Stimulated activated naive CD8-positive, alpha-beta T cell treated with anti-CD3 and anti-CD28 coated beads, Interleukin-15, amount 100 ng/mL, for 72 hours (primary cell): ENCODE measurements at regions not wholly inside any gene's neighbourhood (a gene's known extent, or its start where the extent isn't known, plus 50 kb on each side); places are given as distances from the start of the nearest gene placed in this dataset.

ENCODE experiments used
- ATAC-seq: fragments of 150-1000 bp; cut with Tn5 transposase; 2 replicates; pipeline ENCODE4 v1.10.0; 2021; ENCODE audit warnings: mild to moderate bottlenecking, moderate library complexity
- DNase-seq, 2 donors: peaks; one replicate each; pipeline ENCODE4 v3.0.0; 2021 to 2022
- H3K27ac Mint-ChIP-seq, 2 donors: one replicate each; pipeline ENCODE4 v1.8.0; 2022; ENCODE audit warnings: mild to moderate bottlenecking in 2 of 2, mixed read lengths in 2 of 2, moderate library complexity in 2 of 2
- H3K27me3 Mint-ChIP-seq: one replicate; pipeline ENCODE4 v1.8.0; 2022; ENCODE audit warnings: mixed read lengths
- H3K4me1 Mint-ChIP-seq: one replicate; pipeline ENCODE4 v1.8.0; 2022; ENCODE audit warnings: mild to moderate bottlenecking, mixed read lengths
- H3K4me3 Mint-ChIP-seq, 2 donors: one replicate each; pipeline ENCODE4 v1.8.0; 2022; ENCODE audit warnings: mild to moderate bottlenecking in 2 of 2, mixed read lengths in 2 of 2, moderate library complexity in 1 of 2
- H3K9me3 Mint-ChIP-seq, 2 donors: one replicate each; pipeline ENCODE4 v1.8.0; 2022; ENCODE audit warnings: mixed read lengths in 2 of 2

- no peaks in the 10 kb centered on the region for H3K9me3 Mint-ChIP-seq
- H3K4me3 Mint-ChIP-seq: no peak overlapping the region
- H3K27ac Mint-ChIP-seq: peak overlapping the region in 1 of 2 donors; percentile 22
- DNase-seq (no peak), ATAC-seq (no peak)
- peaks cover 15% of the 10 kb centered on the region for H3K4me1 Mint-ChIP-seq
- no peaks in the 10 kb centered on the region for H3K27me3 Mint-ChIP-seq
Observed at GRCh38 chr6:110033101-110033500, 55.0 kb downstream of the GPR6 start.

DNA sequence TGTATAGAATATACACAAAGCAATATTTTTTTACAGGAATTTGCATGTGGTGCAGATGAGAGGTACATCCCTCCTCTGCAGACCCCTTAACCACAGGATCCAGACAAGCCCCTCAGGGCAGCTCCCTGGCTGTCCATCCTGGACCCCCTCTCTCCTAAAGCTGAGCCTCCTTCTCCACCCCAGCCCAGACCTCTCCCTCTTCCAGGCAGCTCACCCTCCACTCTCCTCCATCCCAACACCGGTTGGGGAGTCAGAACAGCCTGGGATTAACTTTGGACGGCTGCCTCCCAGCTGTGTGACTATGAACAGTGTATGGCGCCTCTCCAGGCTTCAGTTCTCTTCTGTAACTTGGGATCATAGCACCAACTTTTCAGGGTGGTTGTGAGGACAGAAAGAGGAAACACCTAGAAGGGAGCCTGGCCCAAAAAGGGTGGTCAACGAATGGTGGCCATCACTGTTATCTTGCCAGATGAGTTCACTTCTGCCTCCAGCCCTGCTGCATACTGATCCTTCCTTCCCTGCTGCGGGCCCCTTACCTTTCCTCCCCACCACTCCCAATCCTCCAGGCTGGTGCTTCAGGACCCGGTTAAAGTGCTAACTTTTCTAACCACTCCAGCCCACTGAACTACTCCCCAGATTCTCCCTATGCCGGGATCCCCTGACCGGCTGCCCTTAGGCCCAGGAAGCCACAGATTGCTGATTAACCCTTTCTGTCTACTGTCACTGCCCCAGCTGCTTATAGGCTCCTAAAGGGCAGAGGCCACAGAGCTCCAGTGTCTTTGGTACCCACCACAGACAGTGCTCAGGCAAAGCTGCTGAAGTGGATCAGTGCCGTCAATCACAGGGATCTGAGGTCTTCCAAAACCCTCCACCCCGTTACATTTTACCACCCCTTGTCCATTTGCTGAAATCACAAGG is 55.9 kb downstream of the GPR6 start:
- Mint-ChIP-seq H3K27me3 (no peaks in the 10 kb centered on the region), H3K4me3 (no peak overlapping the region), H3K27ac (peak overlapping the region in 1 of 2 donors; percentile 81), H3K4me1 (peaks cover 20% of the 10 kb centered on the region), H3K9me3 (no peaks in the 10 kb centered on the region)
- DNase-seq (no peak), ATAC-seq (no peak)

DNA sequence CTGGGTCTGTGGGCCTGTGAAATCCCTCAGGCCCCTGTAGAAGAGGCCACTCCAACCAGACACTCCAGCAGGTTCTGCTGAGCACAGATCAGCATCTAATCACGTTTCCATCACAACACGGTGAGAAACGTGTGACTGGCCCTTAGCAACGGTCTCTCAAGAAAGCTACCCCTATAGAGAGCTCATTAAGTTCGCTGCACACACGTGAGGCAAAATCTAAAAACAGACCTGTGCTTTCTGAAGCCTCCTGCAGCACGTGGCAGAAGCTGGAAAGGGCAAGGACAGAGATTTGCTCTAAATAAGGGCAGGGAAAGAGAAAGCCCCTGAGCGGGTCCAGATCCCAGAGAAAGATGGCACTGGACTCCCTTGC is 56.5 kb downstream of the GPR6 start:
- DNase-seq (no peak), ATAC-seq (no peak)
- H3K4me1 Mint-ChIP-seq: peaks cover 27% of the 10 kb centered on the region
- no peak overlapping the region for H3K4me3 Mint-ChIP-seq
- no peaks in the 10 kb centered on the region for H3K27me3 Mint-ChIP-seq
- H3K9me3 Mint-ChIP-seq: no peaks in the 10 kb centered on the region
- H3K27ac Mint-ChIP-seq: no peak overlapping the region

GRCh38 chr6:110035321-110035720 is 57.2 kb downstream of the GPR6 start:
- ATAC-seq: no peak
- no peak overlapping the region for H3K4me3 Mint-ChIP-seq
- H3K27ac Mint-ChIP-seq: no peak overlapping the region
- no peak for DNase-seq
- peaks cover 33% of the 10 kb centered on the region for H3K4me1 Mint-ChIP-seq
- no peaks in the 10 kb centered on the region for H3K27me3 Mint-ChIP-seq
- no peaks in the 10 kb centered on the region for H3K9me3 Mint-ChIP-seq

DNA sequence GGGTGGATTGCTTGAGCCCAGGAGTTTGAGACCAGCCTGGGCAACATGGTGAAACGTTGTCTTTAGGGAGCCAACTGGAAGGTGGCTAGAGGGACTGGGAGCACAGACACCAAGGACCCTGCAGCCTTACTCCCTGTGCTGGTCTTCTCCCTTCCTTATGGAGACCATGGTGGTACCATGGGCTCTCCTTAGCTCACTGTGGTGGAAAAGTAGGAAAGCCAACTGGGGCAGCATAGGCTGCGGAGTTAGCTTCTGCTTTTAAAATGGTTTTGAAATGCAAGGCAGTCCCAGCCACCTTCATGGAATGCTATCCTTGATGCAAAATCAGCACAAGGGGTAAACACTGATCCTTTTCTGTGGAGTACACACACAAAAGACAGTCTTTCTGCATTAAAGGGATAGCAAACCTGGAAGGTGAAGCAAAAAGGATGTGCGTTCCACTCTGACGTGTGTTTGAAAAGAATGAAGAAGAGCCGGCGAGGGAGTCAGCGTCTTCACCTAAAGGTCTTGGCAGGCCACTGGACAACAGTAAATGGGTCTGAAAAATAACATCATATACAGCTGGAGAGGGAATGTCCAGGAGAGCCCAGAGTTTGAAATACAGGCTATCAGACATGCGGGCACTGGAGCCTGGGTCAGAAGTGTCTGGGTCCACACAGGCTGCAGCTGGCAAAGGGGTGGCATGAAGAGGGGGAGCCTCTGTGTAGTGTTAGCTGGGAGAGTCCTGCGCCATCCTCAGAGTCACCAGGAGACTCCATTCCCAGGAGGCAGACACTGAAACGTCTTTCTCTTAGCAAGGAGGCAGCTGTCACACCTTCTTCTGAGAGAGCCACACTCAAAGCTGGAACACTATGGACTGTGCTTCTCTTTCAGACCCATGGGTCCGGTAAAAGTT is 58.5 kb downstream of the GPR6 start:
- H3K4me1 Mint-ChIP-seq: peaks cover 33% of the 10 kb centered on the region
- no peak overlapping the region for H3K4me3 Mint-ChIP-seq
- H3K9me3 Mint-ChIP-seq: no peaks in the 10 kb centered on the region
- ATAC-seq: no peak
- H3K27ac Mint-ChIP-seq: peak overlapping the region in 1 of 2 donors; percentile 80
- no peak for DNase-seq
- no peaks in the 10 kb centered on the region for H3K27me3 Mint-ChIP-seq

GRCh38 chr6:110037726-110038295 is 59.7 kb downstream of the GPR6 start:
- Mint-ChIP-seq H3K4me3 (no peak overlapping the region), H3K27ac (no peak overlapping the region), H3K4me1 (peaks cover 33% of the 10 kb centered on the region), H3K9me3 (no peaks in the 10 kb centered on the region), H3K27me3 (no peaks in the 10 kb centered on the region)
- DNase-seq (no peak), ATAC-seq (no peak)

- ATAC-seq (peak; percentile 89), DNase-seq (peak; percentile 84 to 89)
- no peaks in the 10 kb centered on the region for H3K9me3 Mint-ChIP-seq
- H3K27ac Mint-ChIP-seq: peak overlapping the region; percentile 98 to 99
- H3K4me3 Mint-ChIP-seq: peak overlapping the region; percentile 92 to 99
- peaks cover 21% of the 10 kb centered on the region for H3K4me1 Mint-ChIP-seq
- H3K27me3 Mint-ChIP-seq: no peaks in the 10 kb centered on the region
Observed at GRCh38 chr6:110039364-110039980, 61.4 kb downstream of the GPR6 start.

- Mint-ChIP-seq H3K4me3 (peak overlapping the region; percentile 92 to 99), H3K9me3 (no peaks in the 10 kb centered on the region), H3K4me1 (peaks cover 21% of the 10 kb centered on the region), H3K27ac (peak overlapping the region; percentile 98 to 99), H3K27me3 (no peaks in the 10 kb centered on the region)
- DNase-seq (peak; percentile 60 to 64), ATAC-seq (peak; percentile 75)
Observed at GRCh38 chr6:110039981-110040383, 61.9 kb downstream of the GPR6 start.

DNA sequence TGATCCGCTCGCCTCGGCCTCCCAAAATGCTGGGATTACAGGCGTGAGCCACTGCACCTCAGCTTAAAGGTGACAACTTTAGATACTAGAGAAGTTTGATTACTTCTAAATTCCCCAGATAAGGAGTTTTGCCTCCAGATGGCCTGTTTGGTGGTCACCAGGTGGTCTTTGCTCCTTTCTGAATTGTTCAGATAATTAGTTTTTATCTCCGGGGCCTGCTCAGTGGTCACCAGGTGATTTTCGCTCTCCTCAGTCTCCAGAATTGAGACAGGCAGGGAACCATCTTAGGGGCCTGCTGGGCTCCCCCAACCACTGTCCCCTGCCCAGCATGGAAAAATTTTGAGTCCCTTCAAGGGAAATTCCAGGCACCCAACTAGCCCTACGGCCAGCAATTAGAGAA is 62.6 kb downstream of the GPR6 start:
- Mint-ChIP-seq H3K27me3 (no peaks in the 10 kb centered on the region), H3K4me3 (no peak overlapping the region), H3K9me3 (no peaks in the 10 kb centered on the region), H3K4me1 (peaks cover 21% of the 10 kb centered on the region), H3K27ac (peak overlapping the region; percentile 61 to 83)
- DNase-seq: no peak
- ATAC-seq: no peak

GRCh38 chr6:110041126-110041525 is 63.0 kb downstream of the GPR6 start:
- Mint-ChIP-seq H3K9me3 (no peaks in the 10 kb centered on the region), H3K4me1 (peaks cover 21% of the 10 kb centered on the region), H3K27me3 (no peaks in the 10 kb centered on the region), H3K27ac (peak overlapping the region; percentile 61 to 83), H3K4me3 (no peak overlapping the region)
- DNase-seq (no peak), ATAC-seq (no peak)

- Mint-ChIP-seq H3K4me3 (no peak overlapping the region), H3K4me1 (peaks cover 21% of the 10 kb centered on the region), H3K27ac (peak overlapping the region in 1 of 2 donors; percentile 8)
Observed at GRCh38 chr6:110041830-110042229, 63.7 kb downstream of the GPR6 start.

GRCh38 chr6:110042670-110043296 is 64.7 kb downstream of the GPR6 start:
- DNase-seq (no peak), ATAC-seq (no peak)
- H3K4me1 Mint-ChIP-seq: peaks cover 21% of the 10 kb centered on the region
- H3K27ac Mint-ChIP-seq: no peak overlapping the region
- no peaks in the 10 kb centered on the region for H3K27me3 Mint-ChIP-seq
- H3K9me3 Mint-ChIP-seq: no peaks in the 10 kb centered on the region
- no peak overlapping the region for H3K4me3 Mint-ChIP-seq

More at GRCh38 chr6:110041830-110042229, 63.7 kb downstream of the GPR6 start:
- no peak for ATAC-seq
- DNase-seq: no peak
- Mint-ChIP-seq H3K27me3 (no peaks in the 10 kb centered on the region), H3K9me3 (no peaks in the 10 kb centered on the region)

DNA sequence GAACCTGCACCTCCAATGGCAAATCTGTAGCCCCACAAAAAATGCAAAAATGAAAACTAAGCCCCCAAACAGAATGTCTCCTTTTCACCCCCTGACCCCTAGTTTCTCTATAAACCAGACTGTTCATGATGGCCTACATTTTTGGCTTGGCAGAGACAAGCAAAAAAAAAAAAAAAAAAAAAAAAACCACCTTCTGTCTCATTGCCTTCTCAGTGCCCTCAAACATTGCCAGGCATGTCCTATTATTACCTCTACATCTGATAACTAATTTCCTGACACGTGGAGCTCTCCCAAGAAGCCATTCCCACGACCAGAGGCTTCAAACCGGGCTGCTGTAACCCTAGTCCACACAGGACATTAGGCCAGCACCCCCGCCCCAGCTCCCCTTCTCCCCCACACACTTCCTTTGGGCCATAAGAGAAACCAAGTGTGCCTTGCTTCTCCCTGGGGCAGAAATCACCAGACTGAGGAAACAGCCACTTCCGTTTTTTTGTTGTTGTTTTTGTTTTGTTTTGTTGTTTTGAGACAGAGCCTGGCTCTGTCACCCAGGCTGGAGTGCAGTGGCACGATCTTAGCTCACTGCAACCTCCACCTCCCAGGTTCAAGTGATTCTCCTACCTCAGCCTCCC is 65.4 kb downstream of the GPR6 start:
- H3K27me3 Mint-ChIP-seq: no peaks in the 10 kb centered on the region
- DNase-seq (no peak), ATAC-seq (no peak)
- H3K4me1 Mint-ChIP-seq: peaks cover 16% of the 10 kb centered on the region
- no peaks in the 10 kb centered on the region for H3K9me3 Mint-ChIP-seq
- H3K27ac Mint-ChIP-seq: no peak overlapping the region
- H3K4me3 Mint-ChIP-seq: no peak overlapping the region

DNA sequence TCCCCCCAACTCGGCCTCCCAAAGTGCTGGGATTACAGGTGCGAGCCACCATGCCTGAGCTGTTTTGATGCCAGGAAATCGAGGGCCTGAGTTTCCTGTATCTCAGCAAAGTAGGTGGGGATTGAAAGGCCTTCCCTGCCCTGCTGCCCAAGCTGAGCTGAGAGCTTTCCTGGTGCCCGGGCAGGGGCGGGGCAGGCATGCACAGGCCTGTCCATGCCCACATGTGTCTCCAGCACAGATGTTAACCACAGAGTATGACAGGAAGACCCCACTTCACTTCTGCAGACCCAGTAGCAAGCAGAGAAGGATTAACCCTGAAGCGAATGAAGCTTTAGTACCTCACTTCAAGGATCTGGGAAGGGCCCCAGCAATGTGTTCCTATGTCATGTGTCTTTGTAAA is 66.0 kb downstream of the GPR6 start:
- H3K4me3 Mint-ChIP-seq: no peak overlapping the region
- ATAC-seq: no peak

More for the DNA sequence above, 66.0 kb downstream of the GPR6 start:
- Mint-ChIP-seq H3K9me3 (no peaks in the 10 kb centered on the region), H3K27me3 (no peaks in the 10 kb centered on the region), H3K27ac (no peak overlapping the region), H3K4me1 (peaks cover 12% of the 10 kb centered on the region)
- no peak for DNase-seq
